ENCODE measurements at regions not wholly inside any gene's neighbourhood (a gene's known extent, or its start where the extent isn't known, plus 50 kb on each side); places are given as distances from the start of the nearest gene placed in this dataset.

- H3K4me1 Mint-ChIP-seq: no peaks in the 10 kb centered on the region
Observed at GRCh38 chr21:35128536-35128935, 79.4 kb upstream of the RUNX1 start.

GRCh38 chr21:35127851-35128250, 78.7 kb upstream of the RUNX1 start:
- no peak overlapping the region for H3K4me3 Mint-ChIP-seq
- no peak for TF ChIP-seq CTCF (conservative IDR thresholded peaks at IDR 0.05)
- H3K9me3 Mint-ChIP-seq: peaks cover 19% of the 10 kb centered on the region
- peaks cover 10% of the 10 kb centered on the region for H3K36me3 Mint-ChIP-seq (ENCODE audit: low read depth)
- H3K4me1 Mint-ChIP-seq: no peaks in the 10 kb centered on the region
- H3K27ac Mint-ChIP-seq (ENCODE audit: unreplicated experiment): no peak overlapping the region
- H3K27me3 Mint-ChIP-seq (ENCODE audit: low read depth): no peaks in the 10 kb centered on the region
- no peak for DNase-seq (ENCODE audit: low read depth, low spot score)

More at GRCh38 chr21:35128536-35128935, 79.4 kb upstream of the RUNX1 start:
- no peak overlapping the region for H3K4me3 Mint-ChIP-seq
- H3K9me3 Mint-ChIP-seq: peaks cover 17% of the 10 kb centered on the region
- H3K27ac Mint-ChIP-seq (ENCODE audit: unreplicated experiment): no peak overlapping the region
- DNase-seq (ENCODE audit: low read depth, low spot score): no peak
- H3K27me3 Mint-ChIP-seq (ENCODE audit: low read depth): no peaks in the 10 kb centered on the region
- H3K36me3 Mint-ChIP-seq (ENCODE audit: low read depth): peaks cover 6% of the 10 kb centered on the region
- no peak for TF ChIP-seq CTCF (conservative IDR thresholded peaks at IDR 0.05)

GRCh38 chr21:35127026-35127425, 77.9 kb upstream of the RUNX1 start:
- Mint-ChIP-seq H3K4me1 (peaks cover 3% of the 10 kb centered on the region), H3K36me3 (ENCODE audit: low read depth) (peaks cover 10% of the 10 kb centered on the region), H3K27ac (ENCODE audit: unreplicated experiment) (no peak overlapping the region), H3K4me3 (no peak overlapping the region), H3K9me3 (peaks cover 19% of the 10 kb centered on the region), H3K27me3 (ENCODE audit: low read depth) (no peaks in the 10 kb centered on the region)
- no peak for TF ChIP-seq CTCF (conservative IDR thresholded peaks at IDR 0.05)
- DNase-seq (ENCODE audit: low read depth, low spot score): no peak

- Mint-ChIP-seq H3K27ac (ENCODE audit: unreplicated experiment) (no peak overlapping the region), H3K36me3 (ENCODE audit: low read depth) (peaks cover 9% of the 10 kb centered on the region), H3K27me3 (ENCODE audit: low read depth) (no peaks in the 10 kb centered on the region), H3K4me3 (no peak overlapping the region), H3K4me1 (peaks cover 24% of the 10 kb centered on the region), H3K9me3 (peaks cover 14% of the 10 kb centered on the region)
- TF ChIP-seq CTCF (conservative IDR thresholded peaks at IDR 0.05): no peak
- no peak for DNase-seq (ENCODE audit: low read depth, low spot score)
Observed at GRCh38 chr21:35120631-35121180, 71.6 kb upstream of the RUNX1 start.

- no peak overlapping the region for H3K27ac Mint-ChIP-seq (ENCODE audit: unreplicated experiment)
- H3K27me3 Mint-ChIP-seq (ENCODE audit: low read depth): no peaks in the 10 kb centered on the region
- H3K4me1 Mint-ChIP-seq: peaks cover 24% of the 10 kb centered on the region
- no peak for DNase-seq (ENCODE audit: low read depth, low spot score)
- H3K9me3 Mint-ChIP-seq: peaks cover 10% of the 10 kb centered on the region
- peaks cover 9% of the 10 kb centered on the region for H3K36me3 Mint-ChIP-seq (ENCODE audit: low read depth)
- no peak for TF ChIP-seq CTCF (conservative IDR thresholded peaks at IDR 0.05)
- no peak overlapping the region for H3K4me3 Mint-ChIP-seq
Observed at GRCh38 chr21:35119501-35120047, 70.5 kb upstream of the RUNX1 start.
